ENCODE measurements at regions not wholly inside any gene's neighbourhood (a gene's known extent, or its start where the extent isn't known, plus 50 kb on each side); places are given as distances from the start of the nearest gene placed in this dataset.
"Not testable (repeated sequence)": the region's sequence is repeated elsewhere in the genome, so short reads cannot be mapped to it uniquely, and the experiment has no call there.

GRCh38 chr22:48496226-48496845 lies 1331.3 kb downstream of the BRD1 start:
- DNase-seq, result no peak

GRCh38 chr22:48495751-48496080 lies 1332.0 kb downstream of the BRD1 start:
- DNase-seq, result no peak

GRCh38 chr22:48494968-48495750 lies 1332.5 kb downstream of the BRD1 start:
- no peak for DNase-seq

GRCh38 chr22:48494256-48494967 lies 1333.3 kb downstream of the BRD1 start:
- no peak for DNase-seq

GRCh38 chr22:48493733-48494132 lies 1333.9 kb downstream of the BRD1 start:
- no peak for DNase-seq

- peak; percentile 33 to 76 (median 64) for DNase-seq
Observed at GRCh38 chr22:48492366-48493320, 1335.0 kb downstream of the BRD1 start.

GRCh38 chr22:48491451-48491941 lies 1336.2 kb downstream of the BRD1 start:
- no peak for DNase-seq

- DNase-seq, result no peak
Observed at GRCh38 chr22:48490500-48491411, 1336.9 kb downstream of the BRD1 start.

GRCh38 chr22:48489551-48490499 lies 1337.8 kb downstream of the BRD1 start:
- peak in 2 of 4 experiments; percentile 3 to 17 for DNase-seq

- no peak for DNase-seq
Observed at GRCh38 chr22:48488611-48489511, 1338.8 kb downstream of the BRD1 start.

GRCh38 chr22:48488149-48488551 lies 1339.5 kb downstream of the BRD1 start:
- DNase-seq, result no peak

- no peak for DNase-seq
Observed at GRCh38 chr22:48486558-48486957, 1341.1 kb downstream of the BRD1 start.

GRCh38 chr22:48486134-48486532 lies 1341.5 kb downstream of the BRD1 start:
- no peak for DNase-seq

GRCh38 chr22:48485149-48486133 lies 1342.2 kb downstream of the BRD1 start:
- DNase-seq, result no peak

- DNase-seq, result no peak
Observed at GRCh38 chr22:48483764-48484528, 1343.7 kb downstream of the BRD1 start.

GRCh38 chr22:48482771-48483170 lies 1344.9 kb downstream of the BRD1 start:
- DNase-seq, result no peak

GRCh38 chr22:48482198-48482597 lies 1345.5 kb downstream of the BRD1 start:
- DNase-seq, result not testable (repeated sequence)
